ENCODE measurements at regions not wholly inside any gene's neighbourhood (a gene's known extent, or its start where the extent isn't known, plus 50 kb on each side); places are given as distances from the start of the nearest gene placed in this dataset.

- H3K27me3 ChIP-seq (ENCODE audit: control insufficient read depth, insufficient read depth, low read length): no peaks in the 10 kb centered on the region
- peaks cover 2% of the 10 kb centered on the region for H3K9me3 ChIP-seq (replicated peaks; ENCODE audit: low read length)
- H3K4me1 ChIP-seq (ENCODE audit: control insufficient read depth, insufficient read depth, low read length): no peaks in the 10 kb centered on the region
- H3K4me3 ChIP-seq (ENCODE audit: low read length): no peak overlapping the region
- H3K36me3 ChIP-seq (ENCODE audit: insufficient read depth, low read length): no peaks in the 10 kb centered on the region
- H3K9ac ChIP-seq (ENCODE audit: low read depth, low read length): no peak overlapping the region
- no peak overlapping the region for H3K4me2 ChIP-seq (ENCODE audit: low read length)
Observed at GRCh38 chr18:64240316-64240715, 91.4 kb upstream of the LINC00305 start.

- Histone ChIP-seq H3K27me3 (ENCODE audit: control insufficient read depth, insufficient read depth, low read length) (no peaks in the 10 kb centered on the region), H3K4me1 (ENCODE audit: control insufficient read depth, insufficient read depth, low read length) (no peaks in the 10 kb centered on the region), H3K9ac (ENCODE audit: low read depth, low read length) (no peak overlapping the region), H3K36me3 (ENCODE audit: insufficient read depth, low read length) (no peaks in the 10 kb centered on the region), H3K9me3 (replicated peaks; ENCODE audit: low read length) (peaks cover 2% of the 10 kb centered on the region), H3K4me2 (ENCODE audit: low read length) (no peak overlapping the region), H3K4me3 (ENCODE audit: low read length) (no peak overlapping the region)
Observed at GRCh38 chr18:64238076-64238475, 89.2 kb upstream of the LINC00305 start.

- H3K36me3 ChIP-seq (ENCODE audit: insufficient read depth, low read length): no peaks in the 10 kb centered on the region
- no peak overlapping the region for H3K9ac ChIP-seq (ENCODE audit: low read depth, low read length)
- no peaks in the 10 kb centered on the region for H3K4me1 ChIP-seq (ENCODE audit: control insufficient read depth, insufficient read depth, low read length)
- H3K27me3 ChIP-seq (ENCODE audit: control insufficient read depth, insufficient read depth, low read length): no peaks in the 10 kb centered on the region
- no peak overlapping the region for H3K4me2 ChIP-seq (ENCODE audit: low read length)
- no peak overlapping the region for H3K4me3 ChIP-seq (ENCODE audit: low read length)
- H3K9me3 ChIP-seq (replicated peaks; ENCODE audit: low read length): no peaks in the 10 kb centered on the region
Observed at GRCh38 chr18:64234321-64234720, 85.4 kb upstream of the LINC00305 start.

GRCh38 chr18:64233851-64234250 is 85.0 kb upstream of the LINC00305 start:
- H3K4me3 ChIP-seq (ENCODE audit: low read length): no peak overlapping the region
- H3K4me1 ChIP-seq (ENCODE audit: control insufficient read depth, insufficient read depth, low read length): no peaks in the 10 kb centered on the region
- no peak overlapping the region for H3K9ac ChIP-seq (ENCODE audit: low read depth, low read length)
- H3K4me2 ChIP-seq (ENCODE audit: low read length): no peak overlapping the region
- H3K36me3 ChIP-seq (ENCODE audit: insufficient read depth, low read length): no peaks in the 10 kb centered on the region
- H3K9me3 ChIP-seq (replicated peaks; ENCODE audit: low read length): no peaks in the 10 kb centered on the region
- H3K27me3 ChIP-seq (ENCODE audit: control insufficient read depth, insufficient read depth, low read length): no peaks in the 10 kb centered on the region

GRCh38 chr18:64220941-64221340 is 72.1 kb upstream of the LINC00305 start:
- Histone ChIP-seq H3K9me3 (replicated peaks; ENCODE audit: low read length) (no peaks in the 10 kb centered on the region), H3K27me3 (ENCODE audit: control insufficient read depth, insufficient read depth, low read length) (no peaks in the 10 kb centered on the region), H3K4me3 (ENCODE audit: low read length) (no peak overlapping the region), H3K4me1 (ENCODE audit: control insufficient read depth, insufficient read depth, low read length) (no peaks in the 10 kb centered on the region), H3K9ac (ENCODE audit: low read depth, low read length) (no peak overlapping the region), H3K4me2 (ENCODE audit: low read length) (no peak overlapping the region), H3K36me3 (ENCODE audit: insufficient read depth, low read length) (no peaks in the 10 kb centered on the region)

GRCh38 chr18:64219517-64219916 is 70.6 kb upstream of the LINC00305 start:
- no peak overlapping the region for H3K9ac ChIP-seq (ENCODE audit: low read depth, low read length)
- no peaks in the 10 kb centered on the region for H3K27me3 ChIP-seq (ENCODE audit: control insufficient read depth, insufficient read depth, low read length)
- H3K4me1 ChIP-seq (ENCODE audit: control insufficient read depth, insufficient read depth, low read length): no peaks in the 10 kb centered on the region
- H3K4me2 ChIP-seq (ENCODE audit: low read length): no peak overlapping the region
- H3K36me3 ChIP-seq (ENCODE audit: insufficient read depth, low read length): no peaks in the 10 kb centered on the region
- H3K4me3 ChIP-seq (ENCODE audit: low read length): no peak overlapping the region
- H3K9me3 ChIP-seq (replicated peaks; ENCODE audit: low read length): no peaks in the 10 kb centered on the region

GRCh38 chr18:64210401-64210949 is 61.6 kb upstream of the LINC00305 start:
- no peaks in the 10 kb centered on the region for H3K27me3 ChIP-seq (ENCODE audit: control insufficient read depth, insufficient read depth, low read length)
- H3K4me1 ChIP-seq (ENCODE audit: control insufficient read depth, insufficient read depth, low read length): no peaks in the 10 kb centered on the region
- no peaks in the 10 kb centered on the region for H3K36me3 ChIP-seq (ENCODE audit: insufficient read depth, low read length)
- no peak overlapping the region for H3K9ac ChIP-seq (ENCODE audit: low read depth, low read length)
- H3K4me3 ChIP-seq (ENCODE audit: low read length): no peak overlapping the region
- peaks cover 4% of the 10 kb centered on the region for H3K9me3 ChIP-seq (replicated peaks; ENCODE audit: low read length)
- no peak overlapping the region for H3K4me2 ChIP-seq (ENCODE audit: low read length)

- Histone ChIP-seq H3K27me3 (ENCODE audit: control insufficient read depth, insufficient read depth, low read length) (no peaks in the 10 kb centered on the region), H3K9ac (ENCODE audit: low read depth, low read length) (no peak overlapping the region), H3K9me3 (replicated peaks; ENCODE audit: low read length) (peaks cover 4% of the 10 kb centered on the region), H3K4me3 (ENCODE audit: low read length) (no peak overlapping the region), H3K36me3 (ENCODE audit: insufficient read depth, low read length) (no peaks in the 10 kb centered on the region), H3K4me1 (ENCODE audit: control insufficient read depth, insufficient read depth, low read length) (no peaks in the 10 kb centered on the region), H3K4me2 (ENCODE audit: low read length) (no peak overlapping the region)
Observed at GRCh38 chr18:64208516-64208915, 59.6 kb upstream of the LINC00305 start.

- H3K4me3 ChIP-seq (ENCODE audit: low read length): no peak overlapping the region
- no peak overlapping the region for H3K9ac ChIP-seq (ENCODE audit: low read depth, low read length)
- H3K27me3 ChIP-seq (ENCODE audit: control insufficient read depth, insufficient read depth, low read length): no peaks in the 10 kb centered on the region
- H3K4me2 ChIP-seq (ENCODE audit: low read length): no peak overlapping the region
- no peaks in the 10 kb centered on the region for H3K4me1 ChIP-seq (ENCODE audit: control insufficient read depth, insufficient read depth, low read length)
- no peaks in the 10 kb centered on the region for H3K36me3 ChIP-seq (ENCODE audit: insufficient read depth, low read length)
- H3K9me3 ChIP-seq (replicated peaks; ENCODE audit: low read length): peaks cover 4% of the 10 kb centered on the region
Observed at GRCh38 chr18:64207820-64208219, 58.9 kb upstream of the LINC00305 start.

- Histone ChIP-seq H3K9ac (ENCODE audit: low read depth, low read length) (no peak overlapping the region), H3K36me3 (ENCODE audit: insufficient read depth, low read length) (no peaks in the 10 kb centered on the region), H3K4me1 (ENCODE audit: control insufficient read depth, insufficient read depth, low read length) (no peaks in the 10 kb centered on the region)
Observed at GRCh38 chr18:64203295-64203694, 54.4 kb upstream of the LINC00305 start.

GRCh38 chr18:64202863-64203262 is 54.0 kb upstream of the LINC00305 start:
- Histone ChIP-seq H3K9me3 (replicated peaks; ENCODE audit: low read length) (peaks cover 4% of the 10 kb centered on the region), H3K27me3 (ENCODE audit: control insufficient read depth, insufficient read depth, low read length) (no peaks in the 10 kb centered on the region), H3K4me1 (ENCODE audit: control insufficient read depth, insufficient read depth, low read length) (no peaks in the 10 kb centered on the region), H3K4me3 (ENCODE audit: low read length) (no peak overlapping the region), H3K36me3 (ENCODE audit: insufficient read depth, low read length) (no peaks in the 10 kb centered on the region), H3K9ac (ENCODE audit: low read depth, low read length) (no peak overlapping the region), H3K4me2 (ENCODE audit: low read length) (no peak overlapping the region)

More at GRCh38 chr18:64203295-64203694, 54.4 kb upstream of the LINC00305 start:
- Histone ChIP-seq H3K27me3 (ENCODE audit: control insufficient read depth, insufficient read depth, low read length) (no peaks in the 10 kb centered on the region), H3K4me3 (ENCODE audit: low read length) (no peak overlapping the region), H3K9me3 (replicated peaks; ENCODE audit: low read length) (peaks cover 4% of the 10 kb centered on the region), H3K4me2 (ENCODE audit: low read length) (no peak overlapping the region)

GRCh38 chr18:64202210-64202836 is 53.4 kb upstream of the LINC00305 start:
- Histone ChIP-seq H3K36me3 (ENCODE audit: insufficient read depth, low read length) (no peaks in the 10 kb centered on the region), H3K9me3 (replicated peaks; ENCODE audit: low read length) (peaks cover 3% of the 10 kb centered on the region), H3K4me3 (ENCODE audit: low read length) (no peak overlapping the region), H3K9ac (ENCODE audit: low read depth, low read length) (no peak overlapping the region), H3K4me2 (ENCODE audit: low read length) (no peak overlapping the region), H3K4me1 (ENCODE audit: control insufficient read depth, insufficient read depth, low read length) (no peaks in the 10 kb centered on the region), H3K27me3 (ENCODE audit: control insufficient read depth, insufficient read depth, low read length) (no peaks in the 10 kb centered on the region)
